ENCODE measurements at regions not wholly inside any gene's neighbourhood (a gene's known extent, or its start where the extent isn't known, plus 50 kb on each side); places are given as distances from the start of the nearest gene placed in this dataset.

- Histone ChIP-seq H3K9me3 (replicated peaks; ENCODE audit: control insufficient read depth, insufficient read depth, low read depth, low read length) (no peaks in the 10 kb centered on the region), H3K9me1 (ENCODE audit: control insufficient read depth, insufficient read depth, low read length) (no peaks in the 10 kb centered on the region), H2AFZ (ENCODE audit: low read depth, low read length) (no peak overlapping the region), H3K4me2 (ENCODE audit: insufficient read depth, low read length) (no peak overlapping the region), H3K79me2 (ENCODE audit: control insufficient read depth, insufficient read depth, low read length) (no peaks in the 10 kb centered on the region), H4K20me1 (replicated peaks; ENCODE audit: control insufficient read depth, insufficient read depth, low read length) (no peaks in the 10 kb centered on the region), H3K27ac (ENCODE audit: extremely low read depth, low read depth, low read length) (no peak overlapping the region), H3K4me3 (no peak overlapping the region), H3K36me3 (ENCODE audit: control insufficient read depth, insufficient read depth, low read length) (no peaks in the 10 kb centered on the region), H3K27me3 (ENCODE audit: control insufficient read depth in 2 of 2, insufficient read depth in 2 of 2, low read length in 2 of 2) (no peaks in the 10 kb centered on the region), H3K4me1 (replicated peaks in 1 of 2; ENCODE audit: control insufficient read depth in 2 of 2, insufficient read depth in 2 of 2, low read length in 2 of 2) (no peaks in the 10 kb centered on the region), H3K9ac (ENCODE audit: insufficient read depth in 1 of 2, low read depth in 2 of 2, low read length in 2 of 2) (no peak overlapping the region)
- no TSS peak for BruUV-seq (replicated peaks)
- ATAC-seq: no peak
- FAIRE-seq: no peak
- DNase-seq (ENCODE audit: extremely low read depth in 1 of 4, low spot score in 3 of 4): no peak
- ChIA-PET POLR2A (no interaction called here), CTCF (ENCODE audit: low intra/inter-chr PET ratio) (no interaction called here)
- in situ Hi-C loops (cut with MboI) (no loop called here), intact Hi-C loops (cut with micrococcal nuclease) (no loop called here)
- WGBS (ENCODE audit: insufficient coverage, low coverage, missing lambda C conversion rate): 0% methylated on average over 1 of the region's 1 CpG
- TF ChIP-seq PRPF4 (IDR thresholded peaks at IDR 0.05; ENCODE audit: insufficient read depth, low read depth, low read length, poor library complexity, severe bottlenecking) (no peak), ILF3 (IDR thresholded peaks at IDR 0.05; ENCODE audit: borderline replicate concordance) (no peak), BHLHE40 (IDR thresholded peaks at IDR 0.05; ENCODE audit: low read length) (no peak)
Measured at GRCh38 chr7:126227643-126228042, 1025.1 kb downstream of the GRM8 start.

GRCh38 chr7:126227055-126227454, 1025.7 kb downstream of the GRM8 start:
- ATAC-seq (no peak), FAIRE-seq (no peak), DNase-seq (ENCODE audit: extremely low read depth in 1 of 4, low spot score in 3 of 4) (no peak)
- H3K4me3 ChIP-seq: no peak overlapping the region
- CTCF ChIA-PET (ENCODE audit: low intra/inter-chr PET ratio): no interaction called here
- no peaks in the 10 kb centered on the region for H4K20me1 ChIP-seq (replicated peaks; ENCODE audit: control insufficient read depth, insufficient read depth, low read length)
- no peaks in the 10 kb centered on the region for H3K79me2 ChIP-seq (ENCODE audit: control insufficient read depth, insufficient read depth, low read length)
- no TSS peak for BruUV-seq (replicated peaks)
- POLR2A ChIA-PET: no interaction called here
- no peaks in the 10 kb centered on the region for H3K4me1 ChIP-seq (replicated peaks in 1 of 2; ENCODE audit: control insufficient read depth in 2 of 2, insufficient read depth in 2 of 2, low read length in 2 of 2)
- no peaks in the 10 kb centered on the region for H3K9me3 ChIP-seq (replicated peaks; ENCODE audit: control insufficient read depth, insufficient read depth, low read depth, low read length)
- intact Hi-C loops (cut with micrococcal nuclease): no loop called here
- no peak overlapping the region for H2AFZ ChIP-seq (ENCODE audit: low read depth, low read length)
- H3K27me3 ChIP-seq (ENCODE audit: control insufficient read depth in 2 of 2, insufficient read depth in 2 of 2, low read length in 2 of 2): no peaks in the 10 kb centered on the region
- H3K9ac ChIP-seq (ENCODE audit: insufficient read depth in 1 of 2, low read depth in 2 of 2, low read length in 2 of 2): no peak overlapping the region
- H3K36me3 ChIP-seq (ENCODE audit: control insufficient read depth, insufficient read depth, low read length): no peaks in the 10 kb centered on the region
- in situ Hi-C loops (cut with MboI): no loop called here
- no peaks in the 10 kb centered on the region for H3K9me1 ChIP-seq (ENCODE audit: control insufficient read depth, insufficient read depth, low read length)
- no peak overlapping the region for H3K4me2 ChIP-seq (ENCODE audit: insufficient read depth, low read length)
- no peak overlapping the region for H3K27ac ChIP-seq (ENCODE audit: extremely low read depth, low read depth, low read length)
- TF ChIP-seq IRF1 (CRISPR knock-in tag; IDR thresholded peaks at IDR 0.05; ENCODE audit: borderline replicate concordance) (no peak), ZNF3 (CRISPR knock-in tag; IDR thresholded peaks at IDR 0.05) (no peak), PRPF4 (IDR thresholded peaks at IDR 0.05; ENCODE audit: insufficient read depth, low read depth, low read length, poor library complexity, severe bottlenecking) (no peak), RB1 (IDR thresholded peaks at IDR 0.05; ENCODE audit: low read depth) (no peak), ZNF431 (CRISPR knock-in tag; IDR thresholded peaks at IDR 0.05) (no peak), CUX1 (CRISPR knock-in tag; IDR thresholded peaks at IDR 0.05) (no peak), SIX5 (IDR thresholded peaks at IDR 0.05; ENCODE audit: borderline replicate concordance in 1 of 2, insufficient read depth in 1 of 2, low read depth in 1 of 2, low read length in 2 of 2) (no peak), GABPA (tag; conservative IDR thresholded peaks at IDR 0.05; ENCODE audit: low read depth) (no peak), SRSF1 (IDR thresholded peaks at IDR 0.05; ENCODE audit: low read depth, low read length) (no peak)
